ENCODE measurements at regions not wholly inside any gene's neighbourhood (a gene's known extent, or its start where the extent isn't known, plus 50 kb on each side); places are given as distances from the start of the nearest gene placed in this dataset.

- TF ChIP-seq PATZ1 (CRISPR knock-in tag; IDR thresholded peaks at IDR 0.05; ENCODE audit: borderline replicate concordance), result no peak
- TF ChIP-seq ZFP3 (CRISPR knock-in tag; IDR thresholded peaks at IDR 0.05), result no peak
- no peak for TF ChIP-seq TCF4 (CRISPR knock-in tag; IDR thresholded peaks at IDR 0.05; ENCODE audit: borderline replicate concordance)
- TF ChIP-seq RARB (CRISPR knock-in tag; IDR thresholded peaks at IDR 0.05), result no peak
- TF ChIP-seq ZFP30 (CRISPR knock-in tag; IDR thresholded peaks at IDR 0.05), result no peak
- TF ChIP-seq CSRNP3 (CRISPR knock-in tag; IDR thresholded peaks at IDR 0.05), result no peak
- TF ChIP-seq CREB5 (CRISPR knock-in tag; IDR thresholded peaks at IDR 0.05; ENCODE audit: low read depth), result no peak
- no peak for TF ChIP-seq ISL1 (CRISPR knock-in tag; IDR thresholded peaks at IDR 0.05)
These were observed 401.5 kb upstream of the FRG2C start for GRCh38 chr3:75262661-75263060.

Measured in SK-N-SH treated with all-trans-retinoic acid at 6 μM for 48 hours (cell line).